Superior temporal gyrus (tissue), 1 donor: ENCODE measurements at regions not wholly inside any gene's neighbourhood (a gene's known extent, or its start where the extent isn't known, plus 50 kb on each side); places are given as distances from the start of the nearest gene placed in this dataset.
"Not testable (repeated sequence)": the region's sequence is repeated elsewhere in the genome, so short reads cannot be mapped to it uniquely, and the experiment has no call there.

Experiments used
- DNase-seq: peaks from one replicate; pipeline ENCODE4 v3.0.0-alpha.2; 2016; ENCODE audit errors: extremely low spot score

- DNase-seq: no peak
These were observed 401.4 kb upstream of the FAT1 start for GRCh38 chr4:187125062-187125461.

- no peak for DNase-seq
These were observed 403.8 kb upstream of the FAT1 start for GRCh38 chr4:187127456-187127855.

GRCh38 chr4:187128222-187128621 lies 404.6 kb upstream of the FAT1 start:
- DNase-seq: no peak

GRCh38 chr4:187128976-187129375 lies 405.3 kb upstream of the FAT1 start:
- no peak for DNase-seq

GRCh38 chr4:187131826-187132225 lies 408.2 kb upstream of the FAT1 start:
- not testable (repeated sequence) for DNase-seq

GRCh38 chr4:187135878-187136277 lies 412.2 kb upstream of the FAT1 start:
- DNase-seq: no peak

- DNase-seq: no peak
These were observed 415.5 kb upstream of the FAT1 start for GRCh38 chr4:187139141-187139540.

GRCh38 chr4:187141101-187141500 lies 417.4 kb upstream of the FAT1 start:
- DNase-seq: no peak

GRCh38 chr4:187149229-187149945 lies 425.7 kb upstream of the FAT1 start:
- no peak for DNase-seq

- DNase-seq: no peak
These were observed 433.8 kb upstream of the FAT1 start for GRCh38 chr4:187157380-187157958.

GRCh38 chr4:187158003-187158402 lies 434.3 kb upstream of the FAT1 start:
- no peak for DNase-seq

GRCh38 chr4:187160486-187160885 lies 436.8 kb upstream of the FAT1 start:
- no peak for DNase-seq

- no peak for DNase-seq
These were observed 443.3 kb upstream of the FAT1 start for GRCh38 chr4:187166886-187167512.

GRCh38 chr4:187171706-187172339 lies 448.2 kb upstream of the FAT1 start:
- no peak for DNase-seq

- DNase-seq: no peak
These were observed 448.7 kb upstream of the FAT1 start for GRCh38 chr4:187172340-187172761.

GRCh38 chr4:187174749-187175148 lies 451.1 kb upstream of the FAT1 start:
- no peak for DNase-seq

- no peak for DNase-seq
These were observed 451.5 kb upstream of the FAT1 start for GRCh38 chr4:187175197-187175596.

GRCh38 chr4:187176261-187176910 lies 452.7 kb upstream of the FAT1 start:
- DNase-seq: no peak

- no peak for DNase-seq
These were observed 454.4 kb upstream of the FAT1 start for GRCh38 chr4:187178084-187178483.

- no peak for DNase-seq
These were observed 454.9 kb upstream of the FAT1 start for GRCh38 chr4:187178587-187178986.

GRCh38 chr4:187179086-187180058 lies 455.7 kb upstream of the FAT1 start:
- DNase-seq: no peak
